Erythroblast (primary cell): ENCODE measurements at regions not wholly inside any gene's neighbourhood (a gene's known extent, or its start where the extent isn't known, plus 50 kb on each side); places are given as distances from the start of the nearest gene placed in this dataset.

Experiments
- GATA1 ChIP-seq: IDR thresholded peaks from 2 replicates; pipeline ENCODE4 v1.6.1; 2011; ENCODE audit warnings: low read depth, mild to moderate bottlenecking, control low read depth, low read length, moderate library complexity
- POLR2A ChIP-seq: IDR thresholded peaks from 2 replicates; pipeline ENCODE4 v1.6.1; 2011; ENCODE audit warnings: mild to moderate bottlenecking, low read length

- no peak for TF ChIP-seq POLR2A
- no peak for TF ChIP-seq GATA1
Observed at GRCh38 chr7:12930534-12930933, 243.1 kb downstream of the ARL4A start.
